Transverse colon (tissue), 4 donors: ENCODE measurements at regions not wholly inside any gene's neighbourhood (a gene's known extent, or its start where the extent isn't known, plus 50 kb on each side); places are given as distances from the start of the nearest gene placed in this dataset.

Experiments used
- DNase-seq: peaks from one replicate; pipeline ENCODE4 v3.0.0-alpha.2; 2019
- H3K27ac ChIP-seq, 4 donors: fragments of 200-600 bp; sonication (generic); 2 replicates each; pipeline ENCODE4 v1.5.1; 2016 to 2018; ENCODE audit warnings: inconsistent platforms in 4 of 4
- H3K27me3 ChIP-seq: fragments of 200-600 bp; sonication (generic); 2 replicates; pipeline ENCODE4 v1.5.1; 2017; ENCODE audit warnings: inconsistent platforms
- H3K36me3 ChIP-seq, 4 donors: fragments of 200-600 bp; sonication (generic); 2 replicates each; pipeline ENCODE4 v1.5.1; 2017 to 2019; ENCODE audit warnings: inconsistent platforms in 4 of 4
- H3K4me1 ChIP-seq, 4 donors: fragments of 200-600 bp; sonication (generic); 2 replicates each; pipeline ENCODE4 v1.5.1; 2017 to 2020; ENCODE audit warnings: inconsistent platforms in 4 of 4
- H3K4me3 ChIP-seq, 4 donors: fragments of 200-600 bp; sonication (generic); 1 replicate in 1 of 4; 2 replicates in 3 of 4; pipeline versions ENCODE4 v1.5.1 to v1.6.1; 2017 to 2019; ENCODE audit warnings: inconsistent platforms in 4 of 4
- H3K9me3 ChIP-seq, 2 donors: fragments of 200-600 bp; sonication (generic); 2 replicates each; pipeline ENCODE4 v1.5.1; 2017 to 2019; ENCODE audit warnings: inconsistent platforms in 2 of 2
- EP300 ChIP-seq: sonication (generic); formaldehyde crosslinking; IDR thresholded peaks from one replicate; pipeline ENCODE4 v1.6.1; 2017; ENCODE audit warnings: antibody characterized with exemption, low read depth
- POLR2A ChIP-seq: fragments of 450-650 bp; IDR thresholded peaks from one replicate; pipeline ENCODE4 v1.6.1; 2016; ENCODE audit warnings: antibody characterized with exemption, mild to moderate bottlenecking, moderate library complexity
- POLR2AphosphoS5 ChIP-seq, 3 donors: sonication (generic); formaldehyde crosslinking; IDR thresholded peaks; one replicate each; pipeline ENCODE4 v1.6.1; 2016; ENCODE audit warnings: antibody characterized with exemption in 3 of 3
- WGBS, 2 donors: methylation state at CpG; one replicate each; pipeline ENCODE4 v1.1.5; 2018; ENCODE audit warnings: low coverage in 1 of 2; 5-methylcytosine and 5-hydroxymethylcytosine counted together
- in situ Hi-C, 4 donors: fragments of 200-750 bp; cut with MboI; loops; one replicate each; pipeline versions ENCODE4 v1.15.0 to v1.15.1; 2017; ENCODE audit warnings: low sequenced_read_pairs in 3 of 4, low pct_ligation_motif_present in 1 of 4, low pct_unique_long_range_greater_than_20kb in 1 of 4
- intact Hi-C: fragments of 100-400 bp; cut with DNase I; formaldehyde crosslinking; loops from one replicate; pipeline ENCODE4 v1.15.1; 2023; ENCODE audit warnings: low total_unique reads
- TF ChIP-seq, protein P1 (sequence below), 5 experiments: fragments of 200-600 bp in 3 of 5; fragments of 450-650 bp in 2 of 5; sonication (generic) in 3 of 5; IDR thresholded peaks; 1 replicate in 2 of 5; 2 replicates in 3 of 5; pipeline ENCODE4 v1.5.1; 2016 to 2017; ENCODE audit warnings: antibody characterized with exemption in 5 of 5, inconsistent platforms in 3 of 5, mild to moderate bottlenecking in 2 of 5, moderate library complexity in 1 of 5

DNA sequence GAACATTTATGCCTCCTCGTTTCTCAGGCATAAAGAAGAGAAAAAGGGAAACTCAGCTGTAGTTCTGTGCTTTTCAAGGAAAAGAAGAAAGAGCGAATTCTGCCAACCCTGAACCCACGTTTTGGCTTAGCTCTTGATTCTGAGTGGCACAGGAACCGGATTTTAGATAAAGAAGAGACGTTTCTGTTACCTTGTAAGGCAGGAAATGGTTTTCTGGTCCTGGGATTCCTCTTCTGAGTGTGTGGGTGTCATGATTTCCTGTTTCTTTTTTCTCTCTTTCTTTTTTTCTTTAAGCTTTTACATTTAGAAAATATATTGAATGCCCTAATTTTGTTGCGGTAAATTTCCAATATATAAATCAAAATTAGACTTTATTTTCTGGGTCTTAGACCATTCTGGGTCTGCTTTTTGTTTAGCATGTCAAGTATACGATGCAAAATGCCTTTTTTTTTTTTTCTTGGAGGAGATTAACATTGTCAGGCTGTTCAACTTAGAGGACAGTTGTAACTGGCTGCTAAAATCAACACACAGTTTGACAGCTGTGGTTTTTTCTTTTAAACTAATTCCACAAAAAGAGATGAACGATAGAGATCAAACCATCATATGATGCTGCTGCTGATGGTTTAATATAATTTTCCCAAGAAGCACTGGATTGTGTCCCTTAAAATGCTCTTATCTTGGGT, 190.8 kb downstream of the GATA3 start:
- DNase-seq, result no peak
- no peaks in the 10 kb centered on the region for H3K4me1 ChIP-seq
- peak overlapping the region in 1 of 4 donors; percentile 30 for H3K27ac ChIP-seq
- H3K36me3 ChIP-seq, result no peaks in the 10 kb centered on the region
- H3K4me3 ChIP-seq, result no peak overlapping the region
- H3K27me3 ChIP-seq, result no peaks in the 10 kb centered on the region
- intact Hi-C loops (no loop called here), in situ Hi-C loops (no loop called here)
- TF ChIP-seq, protein P1, sequence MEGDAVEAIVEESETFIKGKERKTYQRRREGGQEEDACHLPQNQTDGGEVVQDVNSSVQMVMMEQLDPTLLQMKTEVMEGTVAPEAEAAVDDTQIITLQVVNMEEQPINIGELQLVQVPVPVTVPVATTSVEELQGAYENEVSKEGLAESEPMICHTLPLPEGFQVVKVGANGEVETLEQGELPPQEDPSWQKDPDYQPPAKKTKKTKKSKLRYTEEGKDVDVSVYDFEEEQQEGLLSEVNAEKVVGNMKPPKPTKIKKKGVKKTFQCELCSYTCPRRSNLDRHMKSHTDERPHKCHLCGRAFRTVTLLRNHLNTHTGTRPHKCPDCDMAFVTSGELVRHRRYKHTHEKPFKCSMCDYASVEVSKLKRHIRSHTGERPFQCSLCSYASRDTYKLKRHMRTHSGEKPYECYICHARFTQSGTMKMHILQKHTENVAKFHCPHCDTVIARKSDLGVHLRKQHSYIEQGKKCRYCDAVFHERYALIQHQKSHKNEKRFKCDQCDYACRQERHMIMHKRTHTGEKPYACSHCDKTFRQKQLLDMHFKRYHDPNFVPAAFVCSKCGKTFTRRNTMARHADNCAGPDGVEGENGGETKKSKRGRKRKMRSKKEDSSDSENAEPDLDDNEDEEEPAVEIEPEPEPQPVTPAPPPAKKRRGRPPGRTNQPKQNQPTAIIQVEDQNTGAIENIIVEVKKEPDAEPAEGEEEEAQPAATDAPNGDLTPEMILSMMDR (IDR thresholded peaks at IDR 0.05), result no peak
- TF ChIP-seq EP300 (no peak), POLR2AphosphoS5 (IDR thresholded peaks at IDR 0.05) (no peak), POLR2A (no peak)
- no peaks in the 10 kb centered on the region for H3K9me3 ChIP-seq
- 20 to 42% methylated on average over 8 of the region's 8 CpGs for WGBS, 2 donors

GRCh38 chr10:8245814-8246142, 191.3 kb downstream of the GATA3 start:
- no peaks in the 10 kb centered on the region for H3K27me3 ChIP-seq
- TF ChIP-seq EP300, result no peak
- no peak for TF ChIP-seq POLR2AphosphoS5 (IDR thresholded peaks at IDR 0.05)
- TF ChIP-seq POLR2A, result no peak
- TF ChIP-seq, protein P1 (IDR thresholded peaks at IDR 0.05), result no peak
- no peak overlapping the region for H3K4me3 ChIP-seq
- WGBS, 2 donors, result 25 to 79% methylated on average over 1 to 3 of the region's 3 CpGs
- no peaks in the 10 kb centered on the region for H3K9me3 ChIP-seq
- intact Hi-C loops (no loop called here), in situ Hi-C loops (no loop called here)
- DNase-seq, result no peak
- no peaks in the 10 kb centered on the region for H3K36me3 ChIP-seq
- no peak overlapping the region for H3K27ac ChIP-seq
- H3K4me1 ChIP-seq, result no peaks in the 10 kb centered on the region

DNA sequence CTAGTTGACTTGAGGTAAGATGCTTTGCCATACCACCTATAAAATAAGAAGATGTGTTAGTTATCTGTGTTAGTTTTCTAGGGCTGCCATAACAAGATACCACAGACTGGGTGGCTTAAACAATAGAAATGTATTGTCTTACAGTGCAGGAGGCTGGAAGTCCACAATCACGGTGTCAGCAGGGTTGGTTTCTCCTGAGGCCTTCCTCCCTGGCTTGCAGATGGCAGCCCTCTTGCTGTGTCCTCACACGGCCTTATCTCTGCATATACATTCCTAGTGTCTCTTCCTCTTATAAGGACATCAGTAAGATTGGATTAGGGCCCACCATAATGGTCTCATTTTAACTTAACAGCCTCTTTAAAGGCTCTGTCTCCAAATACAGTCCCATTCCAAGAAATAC, 192.1 kb downstream of the GATA3 start:
- WGBS, 2 donors, result 91% methylated on average over 2 of the region's 2 CpGs; no CpG with 5 or more reads in 1 of the 2 donors
- Histone ChIP-seq H3K9me3 (no peaks in the 10 kb centered on the region), H3K27ac (no peak overlapping the region), H3K4me1 (no peaks in the 10 kb centered on the region), H3K4me3 (no peak overlapping the region), H3K36me3 (no peaks in the 10 kb centered on the region), H3K27me3 (no peaks in the 10 kb centered on the region)
- TF ChIP-seq, protein P1 (IDR thresholded peaks at IDR 0.05), result no peak
- TF ChIP-seq POLR2AphosphoS5 (IDR thresholded peaks at IDR 0.05) (no peak), EP300 (no peak), POLR2A (no peak)
- intact Hi-C loops, result no loop called here
- no peak for DNase-seq
- in situ Hi-C loops, result no loop called here

DNA sequence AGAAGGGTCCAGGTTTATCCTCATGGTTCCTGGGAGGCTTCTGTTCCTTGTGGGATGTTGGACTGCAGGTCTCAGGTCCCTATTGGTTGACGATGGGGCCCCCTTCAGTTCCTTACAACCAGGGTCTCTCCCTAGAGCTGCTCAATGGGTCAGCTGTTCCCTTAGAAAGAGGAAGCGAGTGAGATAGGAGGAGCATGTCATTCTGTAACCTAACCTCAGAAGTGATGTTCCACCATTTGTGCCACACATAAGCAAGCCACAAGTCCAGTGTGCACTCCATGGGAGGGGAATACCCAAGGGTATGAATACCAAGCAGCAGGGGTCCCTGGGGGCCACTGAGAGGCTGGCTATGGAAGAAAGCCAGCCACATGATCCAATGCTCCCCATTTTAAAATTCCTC, 192.7 kb downstream of the GATA3 start:
- TF ChIP-seq EP300 (no peak), POLR2AphosphoS5 (IDR thresholded peaks at IDR 0.05) (no peak)
- TF ChIP-seq, protein P1 (IDR thresholded peaks at IDR 0.05), result no peak
- DNase-seq, result no peak
- Histone ChIP-seq H3K27ac (no peak overlapping the region), H3K4me1 (no peaks in the 10 kb centered on the region), H3K27me3 (no peaks in the 10 kb centered on the region), H3K36me3 (no peaks in the 10 kb centered on the region), H3K9me3 (no peaks in the 10 kb centered on the region), H3K4me3 (no peak overlapping the region)
- intact Hi-C loops (no loop called here), in situ Hi-C loops (no loop called here)
- WGBS, 2 donors, result 86% methylated on average over 2 of the region's 2 CpGs; no CpG with 5 or more reads in 1 of the 2 donors
